OCI-LY7 (cell line): ENCODE measurements at regions not wholly inside any gene's neighbourhood (a gene's known extent, or its start where the extent isn't known, plus 50 kb on each side); places are given as distances from the start of the nearest gene placed in this dataset.

ENCODE experiments used
- BruUV-seq: library from RNA; stranded (reverse); fragments of 400-500 nt; replicated peaks from 2 replicates; lab custom pipeline; 2021; lab: Mats Ljungman, UMichigan
- CTCF ChIA-PET: fragments of 300-600 bp; sonication (Branson Sonifier 250); formaldehyde crosslinking; loops from one replicate; lab custom pipeline; 2022; ENCODE audit warnings: antibody characterized with exemption; ENCODE audit not compliant: unreplicated experiment; lab: Charles Lee
- POLR2A ChIA-PET: fragments of 300-600 bp; sonication (Branson Sonifier 250); formaldehyde crosslinking; loops from one replicate; lab custom pipeline; 2022; ENCODE audit warnings: antibody characterized with exemption; lab: Charles Lee
- DNase-seq: peaks from one replicate; pipeline ENCODE4 v3.0.0-alpha.2; 2015; ENCODE audit warnings: low spot score
- H2AFZ ChIP-seq: fragments of 200-600 bp; sonication (generic), shearing (Covaris generic); 2 replicates; pipeline ENCODE4 v1.6.1; 2014; ENCODE audit warnings: mild to moderate bottlenecking, antibody characterized with exemption, low read length, moderate library complexity
- H3K27ac ChIP-seq: fragments of 200-600 bp; sonication (generic); 2 replicates; pipeline ENCODE4 v1.5.1; 2014; ENCODE audit warnings: mixed run types, low read depth, mild to moderate bottlenecking, moderate library complexity, low read length, inconsistent platforms; ENCODE audit not compliant: poor library complexity, severe bottlenecking
- H3K36me3 ChIP-seq: fragments of 200-600 bp; sonication (generic); 2 replicates; pipeline ENCODE4 v1.6.1; 2014; ENCODE audit warnings: mild to moderate bottlenecking, antibody characterized with exemption, low read length, moderate library complexity, mixed read lengths; ENCODE audit not compliant: insufficient read depth
- H3K4me1 ChIP-seq: fragments of 200-600 bp; sonication (generic); 2 replicates; pipeline ENCODE4 v1.5.1; 2014; ENCODE audit warnings: mild to moderate bottlenecking, low read length; ENCODE audit not compliant: insufficient read depth, poor library complexity, severe bottlenecking
- H3K4me2 ChIP-seq: fragments of 200-600 bp; sonication (generic); 2 replicates; pipeline ENCODE4 v1.6.1; 2014; ENCODE audit warnings: mild to moderate bottlenecking, low read length
- H3K4me3 ChIP-seq: fragments of 200-600 bp; sonication (generic); 2 replicates; pipeline ENCODE4 v1.5.1; 2014; ENCODE audit warnings: mild to moderate bottlenecking, low read depth, low read length; ENCODE audit not compliant: poor library complexity, severe bottlenecking
- H3K79me2 ChIP-seq: fragments of 200-600 bp; sonication (generic); 2 replicates; pipeline ENCODE4 v1.6.1; 2016; ENCODE audit warnings: low read depth, mild to moderate bottlenecking, low read length, moderate library complexity, mixed read lengths; ENCODE audit not compliant: insufficient read depth
- H3K9me2 ChIP-seq: fragments of 200-600 bp; sonication (generic); 2 replicates; pipeline ENCODE4 v1.6.1; 2016; ENCODE audit warnings: mild to moderate bottlenecking, low read length, mixed read lengths; ENCODE audit not compliant: insufficient read depth
- H3K9me3 ChIP-seq: fragments of 200-600 bp; sonication (generic); 2 replicates; pipeline ENCODE4 v1.6.1; 2014; ENCODE audit warnings: mild to moderate bottlenecking, mixed run types, low read length, mixed read lengths
- H4K20me1 ChIP-seq: fragments of 200-600 bp; sonication (generic); 2 replicates; pipeline ENCODE4 v1.6.1; 2014; ENCODE audit warnings: mild to moderate bottlenecking, antibody characterized with exemption, low read length, moderate library complexity, mixed read lengths; ENCODE audit not compliant: insufficient read depth
- EZH2phosphoT487 ChIP-seq: fragments of 200-600 bp; sonication (generic); IDR thresholded peaks from 2 replicates; pipeline ENCODE4 v1.6.1; 2018; ENCODE audit warnings: low read depth, borderline replicate concordance, mild to moderate bottlenecking, mixed run types, antibody characterized with exemption, low read length, moderate library complexity, mixed read lengths
- intact Hi-C: fragments of 100-400 bp; cut with micrococcal nuclease; formaldehyde crosslinking; loops from one replicate; pipeline ENCODE4 v1.10.0; 2022; ENCODE audit not compliant: unreplicated experiment
- TF ChIP-seq, protein P1 (sequence below): fragments of 200-600 bp; sonication (generic); conservative IDR thresholded peaks from 2 replicates; pipeline ENCODE4 v1.5.1; 2014; ENCODE audit warnings: mild to moderate bottlenecking, antibody characterized with exemption, low read length, moderate library complexity, mixed read lengths

DNA sequence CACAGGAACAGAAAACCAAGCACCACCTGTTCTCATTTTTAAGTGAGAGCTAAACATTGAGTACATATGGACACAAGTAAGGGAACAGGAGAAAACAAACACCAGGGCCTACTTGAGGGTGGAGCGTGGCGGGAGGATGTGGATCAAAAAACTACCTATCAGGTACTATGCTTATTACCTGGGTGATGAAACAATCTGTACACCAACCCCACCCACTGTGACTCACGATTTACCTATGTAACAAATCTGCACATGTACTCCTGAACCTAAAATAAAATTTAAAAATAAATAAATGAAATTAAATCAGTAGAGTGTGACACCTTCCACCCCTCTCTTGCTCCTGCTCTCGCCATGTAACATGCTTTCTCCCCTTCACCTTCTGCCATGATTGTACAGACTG, 615.5 kb downstream of the RPL10L start:
- intact Hi-C loops: no loop called here
- H3K4me1 ChIP-seq: no peaks in the 10 kb centered on the region
- no peak for DNase-seq
- no peak overlapping the region for H3K27ac ChIP-seq
- no peak for TF ChIP-seq EZH2phosphoT487
- TF ChIP-seq, protein P1, sequence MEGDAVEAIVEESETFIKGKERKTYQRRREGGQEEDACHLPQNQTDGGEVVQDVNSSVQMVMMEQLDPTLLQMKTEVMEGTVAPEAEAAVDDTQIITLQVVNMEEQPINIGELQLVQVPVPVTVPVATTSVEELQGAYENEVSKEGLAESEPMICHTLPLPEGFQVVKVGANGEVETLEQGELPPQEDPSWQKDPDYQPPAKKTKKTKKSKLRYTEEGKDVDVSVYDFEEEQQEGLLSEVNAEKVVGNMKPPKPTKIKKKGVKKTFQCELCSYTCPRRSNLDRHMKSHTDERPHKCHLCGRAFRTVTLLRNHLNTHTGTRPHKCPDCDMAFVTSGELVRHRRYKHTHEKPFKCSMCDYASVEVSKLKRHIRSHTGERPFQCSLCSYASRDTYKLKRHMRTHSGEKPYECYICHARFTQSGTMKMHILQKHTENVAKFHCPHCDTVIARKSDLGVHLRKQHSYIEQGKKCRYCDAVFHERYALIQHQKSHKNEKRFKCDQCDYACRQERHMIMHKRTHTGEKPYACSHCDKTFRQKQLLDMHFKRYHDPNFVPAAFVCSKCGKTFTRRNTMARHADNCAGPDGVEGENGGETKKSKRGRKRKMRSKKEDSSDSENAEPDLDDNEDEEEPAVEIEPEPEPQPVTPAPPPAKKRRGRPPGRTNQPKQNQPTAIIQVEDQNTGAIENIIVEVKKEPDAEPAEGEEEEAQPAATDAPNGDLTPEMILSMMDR: no peak
- H4K20me1 ChIP-seq: no peaks in the 10 kb centered on the region
- H3K36me3 ChIP-seq: no peaks in the 10 kb centered on the region
- H2AFZ ChIP-seq: no peak overlapping the region
- H3K79me2 ChIP-seq: no peaks in the 10 kb centered on the region
- ChIA-PET CTCF (no interaction called here), POLR2A (no interaction called here)
- H3K4me2 ChIP-seq: no peak overlapping the region
- H3K4me3 ChIP-seq: no peak overlapping the region
- H3K9me2 ChIP-seq: no peaks in the 10 kb centered on the region
- BruUV-seq: no TSS peak
- no peaks in the 10 kb centered on the region for H3K9me3 ChIP-seq

DNA sequence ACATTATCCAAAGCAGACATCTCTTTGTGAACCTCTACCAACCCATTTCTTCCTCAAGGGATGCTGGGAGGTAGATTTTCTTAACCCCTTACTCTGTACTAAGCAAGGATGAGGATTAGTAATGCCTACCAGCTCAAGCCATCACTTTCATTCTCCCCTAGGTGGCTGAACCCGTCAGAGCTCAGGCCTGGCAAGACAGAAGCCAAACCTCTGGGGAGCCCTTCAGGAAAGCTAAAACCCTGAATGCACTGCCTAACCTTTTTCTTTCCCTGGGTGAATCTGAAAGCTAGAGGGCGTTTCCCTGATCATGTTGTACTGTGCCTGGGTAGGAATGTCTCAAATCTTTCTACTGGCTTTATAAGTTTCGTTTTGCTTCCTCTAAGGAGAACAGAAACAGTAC, 617.3 kb downstream of the RPL10L start:
- TF ChIP-seq, protein P1: no peak
- no peak for TF ChIP-seq EZH2phosphoT487
- intact Hi-C loops: no loop called here
- CTCF ChIA-PET: no interaction called here
- no peak overlapping the region for H3K4me3 ChIP-seq
- H3K9me2 ChIP-seq: no peaks in the 10 kb centered on the region
- no peak for DNase-seq
- H3K4me2 ChIP-seq: no peak overlapping the region
- no peaks in the 10 kb centered on the region for H4K20me1 ChIP-seq
- no peak overlapping the region for H3K27ac ChIP-seq
- BruUV-seq: no TSS peak
- no peaks in the 10 kb centered on the region for H3K4me1 ChIP-seq
- POLR2A ChIA-PET: no interaction called here
- no peaks in the 10 kb centered on the region for H3K79me2 ChIP-seq
- no peak overlapping the region for H2AFZ ChIP-seq
- no peaks in the 10 kb centered on the region for H3K36me3 ChIP-seq
- H3K9me3 ChIP-seq: no peaks in the 10 kb centered on the region

DNA sequence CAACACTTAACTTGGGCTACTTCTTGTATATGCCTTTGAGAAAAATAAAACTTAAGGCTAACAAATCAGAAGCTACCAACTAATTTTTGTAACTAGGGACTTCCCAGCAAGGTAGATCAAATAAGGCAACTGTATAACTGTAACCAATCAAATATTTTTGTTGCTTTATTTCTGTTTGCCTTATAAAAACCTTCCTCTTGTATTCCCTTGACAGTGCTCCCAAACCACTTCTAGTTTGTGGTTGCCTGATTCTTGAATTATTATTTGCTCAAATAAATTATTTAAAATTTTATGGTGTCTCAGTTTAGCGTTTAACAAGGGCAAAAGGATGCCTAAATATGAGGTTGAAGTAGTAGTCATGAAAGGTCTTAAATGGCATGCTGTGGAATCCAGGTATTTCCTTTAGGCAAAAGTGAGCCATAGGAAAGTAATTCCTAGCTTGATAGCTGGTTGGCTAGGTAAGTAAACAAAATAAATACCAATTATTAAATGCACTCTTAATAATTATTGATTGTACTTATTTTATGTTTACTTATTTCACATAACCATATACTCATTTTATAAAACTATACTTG, 632.6 kb downstream of the RPL10L start:
- Histone ChIP-seq H3K36me3 (no peaks in the 10 kb centered on the region), H4K20me1 (no peaks in the 10 kb centered on the region), H3K4me2 (no peak overlapping the region), H3K4me1 (no peaks in the 10 kb centered on the region), H3K9me2 (no peaks in the 10 kb centered on the region), H3K79me2 (no peaks in the 10 kb centered on the region), H3K9me3 (no peaks in the 10 kb centered on the region), H2AFZ (no peak overlapping the region), H3K27ac (no peak overlapping the region), H3K4me3 (no peak overlapping the region)
- POLR2A ChIA-PET: no interaction called here
- no TSS peak for BruUV-seq
- no peak for DNase-seq
- intact Hi-C loops: no loop called here
- TF ChIP-seq, protein P1: no peak
- TF ChIP-seq EZH2phosphoT487: no peak
- CTCF ChIA-PET: no interaction called here
